Stimulated activated CD4-positive, alpha-beta T cell treated with anti-CD3 and anti-CD28 coated beads, TNF-alpha, amount 100 ng/mL, for 4 hours (primary cell): ENCODE measurements at regions not wholly inside any gene's neighbourhood (a gene's known extent, or its start where the extent isn't known, plus 50 kb on each side); places are given as distances from the start of the nearest gene placed in this dataset.

Source experiments
- DNase-seq, 3 experiments: peaks; one replicate each; pipeline ENCODE4 v3.0.0-alpha.2; 2020; ENCODE audit warnings: low read depth in 3 of 3

- DNase-seq: no peak
Measured at GRCh38 chr3:72401005-72401545, 447.2 kb downstream of the SHQ1 start.

DNA sequence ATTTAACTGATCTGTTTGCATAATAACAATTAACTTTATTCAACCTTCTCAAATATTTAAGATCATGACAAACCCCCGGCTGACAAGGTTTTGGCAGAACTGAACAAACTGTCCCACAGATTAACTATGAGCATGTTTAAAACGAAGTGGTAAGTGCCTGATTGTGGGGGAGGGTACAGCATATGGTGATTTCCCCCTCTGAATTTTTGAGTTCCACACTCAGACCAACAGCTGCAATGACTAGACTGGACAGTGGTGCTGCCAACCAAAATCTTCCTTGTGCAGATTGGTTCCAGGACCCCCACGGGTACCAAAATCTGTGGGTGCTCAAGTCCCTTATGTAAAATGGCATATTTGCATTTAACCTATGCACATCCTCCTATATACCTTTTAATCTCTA lies 449.5 kb downstream of the SHQ1 start:
- DNase-seq: no peak

DNA sequence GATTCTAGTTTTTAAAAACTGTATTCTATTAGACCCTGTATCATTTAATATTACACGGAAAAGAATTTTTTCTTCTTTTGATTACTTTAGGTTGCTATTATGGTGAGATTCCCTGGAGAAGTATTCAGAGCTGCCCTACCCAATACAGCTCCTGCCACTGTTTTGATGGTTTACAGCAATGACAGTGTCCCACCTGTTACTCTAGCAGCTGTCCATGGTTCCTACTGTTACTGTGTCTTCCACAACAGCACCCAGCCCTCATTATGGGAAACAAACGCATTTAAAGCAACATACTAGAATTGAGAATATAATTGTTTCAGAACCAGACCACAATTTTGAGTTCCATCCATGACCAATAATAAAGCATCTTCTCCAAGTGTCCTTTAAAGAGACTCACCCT lies 450.7 kb downstream of the SHQ1 start:
- no peak for DNase-seq

GRCh38 chr3:72396899-72397298 lies 451.3 kb downstream of the SHQ1 start:
- DNase-seq: no peak

DNA sequence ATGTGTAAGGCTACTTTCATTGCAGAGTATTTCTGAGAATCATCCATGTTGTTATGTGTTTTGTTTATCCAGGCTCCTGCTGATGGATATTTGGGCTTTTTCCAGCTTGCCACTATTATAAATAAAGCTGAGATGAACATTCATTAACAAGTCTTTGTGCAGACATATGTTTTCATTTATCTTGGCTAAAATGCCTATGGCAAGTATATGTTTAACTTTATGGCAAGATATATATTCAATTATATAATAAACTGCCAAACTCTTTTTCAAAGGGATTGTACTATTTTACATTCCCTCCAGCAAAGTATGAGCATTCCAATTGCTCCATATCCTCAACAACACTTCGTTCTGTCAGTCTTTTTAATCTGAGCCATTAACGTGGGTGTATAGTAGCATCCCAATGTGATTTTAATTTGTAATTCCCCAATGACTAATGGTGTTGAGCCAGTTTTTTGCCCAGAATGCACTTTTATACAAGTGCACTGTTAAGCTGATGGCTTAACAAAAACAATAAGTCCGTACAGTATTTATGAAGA lies 452.4 kb downstream of the SHQ1 start:
- no peak for DNase-seq

GRCh38 chr3:72393455-72393854 lies 454.8 kb downstream of the SHQ1 start:
- DNase-seq: no peak

DNA sequence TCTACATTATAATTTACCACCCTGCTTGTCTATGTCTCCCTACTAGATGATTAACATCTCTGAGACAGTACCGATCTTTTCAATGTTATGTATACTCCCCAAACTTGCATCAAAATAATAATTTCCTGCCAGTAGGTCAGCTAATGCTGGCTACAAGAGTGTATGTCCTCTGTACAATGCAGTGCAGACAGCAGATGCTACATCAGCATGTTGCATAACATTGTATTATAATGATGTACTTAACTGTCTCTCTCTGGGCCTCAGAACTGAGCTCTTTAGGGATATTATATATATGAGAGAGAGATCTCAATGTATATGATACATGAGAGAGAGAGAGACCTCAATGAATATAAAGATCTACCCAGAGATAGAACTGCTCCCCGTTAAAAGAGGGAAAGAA lies 456.6 kb downstream of the SHQ1 start:
- no peak for DNase-seq

- DNase-seq: no peak
Measured at GRCh38 chr3:72390841-72391240, 457.4 kb downstream of the SHQ1 start.

GRCh38 chr3:72388644-72389043 lies 459.6 kb downstream of the SHQ1 start:
- no peak for DNase-seq

GRCh38 chr3:72388117-72388516 lies 460.1 kb downstream of the SHQ1 start:
- no peak for DNase-seq

- no peak for DNase-seq
Measured at GRCh38 chr3:72386327-72387000, 461.8 kb downstream of the SHQ1 start.

DNA sequence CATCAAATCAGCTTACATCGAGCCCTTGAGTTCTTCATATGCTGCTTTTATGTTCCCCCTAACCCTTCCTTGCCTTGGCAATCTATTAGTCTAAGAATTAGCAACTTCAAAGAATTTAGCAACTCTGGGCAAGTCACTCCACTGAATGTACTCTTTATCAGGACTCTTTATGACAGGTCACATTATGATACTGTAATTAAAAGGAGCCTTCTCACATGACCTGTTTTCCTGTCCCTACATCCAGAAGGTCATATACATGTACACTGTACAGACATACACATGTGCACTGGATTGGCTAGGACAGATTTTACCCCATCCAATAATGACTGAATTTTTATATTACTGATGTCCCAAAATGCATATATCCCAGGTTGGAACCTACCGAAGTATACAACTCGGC lies 463.1 kb downstream of the SHQ1 start:
- no peak for DNase-seq

DNA sequence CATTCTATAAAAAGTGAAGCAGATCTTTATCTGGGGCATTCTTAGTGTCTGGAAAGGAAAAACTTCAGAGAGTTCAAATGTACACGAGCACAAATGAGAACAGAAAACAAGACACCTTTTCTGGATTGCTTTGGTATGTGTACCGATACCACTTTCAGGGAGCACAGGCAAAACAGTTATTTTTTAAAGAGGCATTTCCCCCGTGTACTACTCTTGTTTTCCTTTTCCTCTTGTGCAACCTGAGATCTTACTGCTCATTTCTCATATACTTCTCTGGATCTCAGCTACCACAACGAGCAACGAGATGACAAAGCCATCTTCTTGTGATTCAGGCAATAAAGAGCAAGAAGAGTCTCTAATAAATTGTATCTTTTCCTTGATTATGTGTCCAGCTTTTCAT lies 463.6 kb downstream of the SHQ1 start:
- no peak for DNase-seq

DNA sequence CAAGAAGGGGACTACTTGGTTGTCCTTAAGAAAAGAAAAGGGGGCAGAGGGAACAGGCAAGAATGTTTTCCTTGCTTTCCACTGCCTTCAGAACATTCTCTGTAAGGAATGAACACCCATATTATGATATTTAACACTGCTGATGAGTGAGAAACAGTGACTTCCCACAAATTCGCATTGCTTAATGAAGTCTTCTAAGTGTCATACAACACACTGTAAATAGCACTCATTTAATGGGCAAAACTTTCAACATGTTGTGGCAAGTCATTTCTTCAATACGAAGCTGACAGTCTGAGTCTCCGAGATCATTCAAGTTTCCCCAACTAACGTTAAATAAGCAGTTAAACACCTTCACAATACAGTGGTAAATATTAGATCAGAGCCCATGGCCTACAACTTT lies 464.4 kb downstream of the SHQ1 start:
- DNase-seq: no peak

GRCh38 chr3:72383230-72383629 lies 465.0 kb downstream of the SHQ1 start:
- no peak for DNase-seq

- DNase-seq: no peak
Measured at GRCh38 chr3:72382460-72382859, 465.8 kb downstream of the SHQ1 start.

GRCh38 chr3:72381584-72381983 lies 466.7 kb downstream of the SHQ1 start:
- DNase-seq: no peak

GRCh38 chr3:72380711-72381493 lies 467.3 kb downstream of the SHQ1 start:
- DNase-seq: no peak

GRCh38 chr3:72380193-72380592 lies 468.1 kb downstream of the SHQ1 start:
- no peak for DNase-seq

- DNase-seq: no peak
Measured at GRCh38 chr3:72379500-72380187, 468.6 kb downstream of the SHQ1 start.

GRCh38 chr3:72378287-72378686 lies 470.0 kb downstream of the SHQ1 start:
- DNase-seq: no peak

DNA sequence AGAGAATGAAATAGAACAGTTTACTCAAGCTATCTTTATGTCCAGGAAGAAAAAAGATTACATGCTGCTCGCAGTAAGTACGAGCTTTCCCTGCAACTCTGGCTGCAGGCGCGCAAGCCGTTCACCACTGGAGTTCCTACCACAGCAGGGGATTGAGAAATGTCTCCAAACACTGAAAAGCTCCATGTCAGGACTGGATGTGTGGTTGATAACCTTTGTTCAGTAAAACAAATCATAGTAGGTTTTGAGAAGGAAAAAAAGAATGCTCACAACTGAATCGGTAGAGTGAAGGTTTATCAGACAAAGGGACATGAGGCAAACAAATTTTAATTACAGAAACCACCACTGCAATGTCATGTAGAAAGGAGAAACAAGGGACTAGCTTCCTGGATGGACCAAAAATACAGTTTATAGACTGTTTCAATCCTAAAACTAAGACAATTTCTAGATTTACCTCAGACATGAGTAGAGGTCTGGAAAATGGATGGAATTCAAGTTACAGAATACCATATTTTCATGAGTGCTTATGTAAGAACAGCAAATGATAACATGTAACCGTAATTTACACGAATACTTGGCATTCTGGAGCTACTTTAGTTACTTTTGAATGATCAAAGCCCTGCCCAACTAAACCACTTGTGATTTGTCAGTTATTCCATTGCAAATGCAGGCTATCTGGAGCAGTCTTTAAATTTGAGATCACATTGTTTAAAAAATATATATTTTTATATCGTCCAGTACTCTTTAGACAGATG lies 471.1 kb downstream of the SHQ1 start:
- no peak for DNase-seq
